ENCODE measurements at regions not wholly inside any gene's neighbourhood (a gene's known extent, or its start where the extent isn't known, plus 50 kb on each side); places are given as distances from the start of the nearest gene placed in this dataset.

DNA sequence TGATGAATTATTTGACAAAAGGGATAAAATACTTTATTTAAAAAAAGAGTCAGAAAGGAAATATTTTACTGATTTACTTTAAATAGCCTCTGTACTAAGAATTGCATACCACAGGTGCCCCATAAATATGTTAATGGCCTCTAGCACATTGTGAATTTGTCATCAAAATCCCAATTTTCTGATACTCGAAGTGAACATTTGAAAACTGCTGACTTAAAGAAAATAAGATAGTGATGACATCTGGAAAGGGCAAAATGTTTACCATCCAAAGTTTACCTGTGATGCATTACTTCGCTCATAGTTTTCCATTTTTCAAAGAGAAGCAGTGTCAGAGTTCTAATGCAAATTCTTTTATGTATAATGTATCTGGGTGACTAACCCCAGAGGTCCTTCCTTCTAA lies 455.4 kb downstream of the KLF5 start:
- Histone ChIP-seq H3K27me3 (ENCODE audit: insufficient read depth, insufficient read length) (no peaks in the 10 kb centered on the region), H3K9me3 (ENCODE audit: insufficient read depth, low read length) (no peaks in the 10 kb centered on the region), H3K4me1 (ENCODE audit: insufficient read depth, insufficient read length) (no peaks in the 10 kb centered on the region), H3K9ac (ENCODE audit: insufficient read length, low read depth) (no peak overlapping the region), H3K36me3 (ENCODE audit: insufficient read depth, insufficient read length, low read length) (no peaks in the 10 kb centered on the region), H3K4me3 (ENCODE audit: insufficient read length, low read depth) (no peak overlapping the region)
- DNase-seq (ENCODE audit: low read depth, low spot score) = no peak
- TF ChIP-seq YY1 (IDR thresholded peaks at IDR 0.05; ENCODE audit: insufficient read depth, insufficient read length) = no peak
- no peak for TF ChIP-seq ZNF274 (IDR thresholded peaks at IDR 0.05; ENCODE audit: low read depth, low read length)
- TF ChIP-seq SUZ12 (IDR thresholded peaks at IDR 0.05; ENCODE audit: extremely low read depth, insufficient read depth, insufficient read length) = no peak

DNA sequence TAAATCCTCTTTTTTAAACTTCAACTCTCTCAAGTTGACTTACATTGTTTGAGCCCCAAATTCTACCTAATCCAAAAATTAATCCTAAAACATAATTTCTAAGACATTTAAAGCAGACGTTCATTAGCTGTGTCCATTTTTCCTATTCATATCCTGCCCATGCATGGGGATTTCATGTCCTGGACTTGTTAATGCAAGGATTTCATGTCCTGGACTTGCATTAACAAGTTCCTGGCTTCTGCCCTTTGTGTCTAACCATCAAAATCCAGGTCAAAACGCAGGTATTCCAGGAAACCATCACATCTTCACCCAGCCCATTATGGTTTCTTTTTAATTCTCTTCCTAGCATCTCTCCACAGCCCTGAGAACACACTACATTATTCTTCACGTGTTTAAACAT lies 454.9 kb downstream of the KLF5 start:
- H3K27me3 ChIP-seq (ENCODE audit: insufficient read depth, insufficient read length) = no peaks in the 10 kb centered on the region

DNA sequence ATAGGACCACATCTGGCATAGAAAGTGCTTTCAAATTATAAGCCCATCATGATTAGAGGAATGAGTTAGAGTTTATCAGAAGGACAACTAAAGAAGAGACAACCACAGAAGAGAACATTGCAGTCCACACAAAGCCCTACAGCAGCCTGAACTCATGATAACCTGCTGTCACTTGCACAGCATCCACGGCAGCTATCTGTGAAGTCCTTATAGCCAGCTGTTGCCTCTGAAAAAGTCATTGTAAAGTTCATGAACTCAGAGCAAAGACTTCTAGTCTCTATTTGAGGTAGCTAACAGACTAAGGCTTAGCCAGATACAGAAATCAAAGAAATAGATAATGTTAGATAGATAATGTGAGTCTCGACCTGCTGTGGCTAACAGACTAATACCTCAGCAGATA lies 450.0 kb downstream of the KLF5 start:
- no peaks in the 10 kb centered on the region for H3K36me3 ChIP-seq (ENCODE audit: insufficient read depth, insufficient read length, low read length)
- no peak overlapping the region for H3K9ac ChIP-seq (ENCODE audit: insufficient read length, low read depth)
- no peaks in the 10 kb centered on the region for H3K27me3 ChIP-seq (ENCODE audit: insufficient read depth, insufficient read length)
- TF ChIP-seq SUZ12 (IDR thresholded peaks at IDR 0.05; ENCODE audit: extremely low read depth, insufficient read depth, insufficient read length) = no peak
- TF ChIP-seq YY1 (IDR thresholded peaks at IDR 0.05; ENCODE audit: insufficient read depth, insufficient read length) = no peak
- no peak for TF ChIP-seq ZNF274 (IDR thresholded peaks at IDR 0.05; ENCODE audit: low read depth, low read length)
- no peak overlapping the region for H3K4me3 ChIP-seq (ENCODE audit: insufficient read length, low read depth)
- no peaks in the 10 kb centered on the region for H3K4me1 ChIP-seq (ENCODE audit: insufficient read depth, insufficient read length)
- DNase-seq (ENCODE audit: low read depth, low spot score) = no peak
- H3K9me3 ChIP-seq (ENCODE audit: insufficient read depth, low read length) = no peaks in the 10 kb centered on the region

More for the DNA sequence above, 454.9 kb downstream of the KLF5 start:
- no peak for DNase-seq (ENCODE audit: low read depth, low spot score)
- no peaks in the 10 kb centered on the region for H3K9me3 ChIP-seq (ENCODE audit: insufficient read depth, low read length)
- TF ChIP-seq YY1 (IDR thresholded peaks at IDR 0.05; ENCODE audit: insufficient read depth, insufficient read length) (no peak), SUZ12 (IDR thresholded peaks at IDR 0.05; ENCODE audit: extremely low read depth, insufficient read depth, insufficient read length) (no peak), ZNF274 (IDR thresholded peaks at IDR 0.05; ENCODE audit: low read depth, low read length) (no peak)
- no peaks in the 10 kb centered on the region for H3K4me1 ChIP-seq (ENCODE audit: insufficient read depth, insufficient read length)
- H3K36me3 ChIP-seq (ENCODE audit: insufficient read depth, insufficient read length, low read length) = no peaks in the 10 kb centered on the region
- no peak overlapping the region for H3K9ac ChIP-seq (ENCODE audit: insufficient read length, low read depth)
- no peak overlapping the region for H3K4me3 ChIP-seq (ENCODE audit: insufficient read length, low read depth)

DNA sequence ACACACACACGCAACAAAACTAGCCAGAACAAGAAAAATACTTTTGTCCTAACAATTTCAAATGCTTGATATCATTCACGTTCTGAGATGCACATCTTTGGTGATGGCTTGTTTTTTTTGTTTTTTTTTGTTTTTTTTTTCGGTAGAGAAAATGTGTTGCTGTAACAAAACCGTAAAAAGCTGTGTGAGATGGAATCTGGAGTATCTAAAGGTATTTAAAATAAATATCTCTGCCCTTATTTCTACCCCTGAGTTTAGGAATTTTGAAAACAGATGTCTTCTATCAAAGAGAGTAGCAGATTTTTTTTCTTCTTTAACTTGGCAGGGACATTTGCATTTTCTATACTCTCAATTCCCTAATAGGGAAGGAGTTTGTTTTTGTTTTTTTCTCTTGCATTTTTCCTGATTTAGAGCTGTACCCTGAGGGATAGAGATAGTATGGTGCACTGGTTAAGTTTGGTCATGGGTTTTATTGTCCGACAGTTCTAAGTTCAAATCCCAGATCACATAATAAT lies 446.6 kb downstream of the KLF5 start:
- Histone ChIP-seq H3K9ac (ENCODE audit: insufficient read length, low read depth) (no peak overlapping the region), H3K9me3 (ENCODE audit: insufficient read depth, low read length) (no peaks in the 10 kb centered on the region), H3K36me3 (ENCODE audit: insufficient read depth, insufficient read length, low read length) (no peaks in the 10 kb centered on the region), H3K4me1 (ENCODE audit: insufficient read depth, insufficient read length) (no peaks in the 10 kb centered on the region), H3K27me3 (ENCODE audit: insufficient read depth, insufficient read length) (no peaks in the 10 kb centered on the region), H3K4me3 (ENCODE audit: insufficient read length, low read depth) (no peak overlapping the region)
- TF ChIP-seq YY1 (IDR thresholded peaks at IDR 0.05; ENCODE audit: insufficient read depth, insufficient read length) = no peak
- no peak for TF ChIP-seq ZNF274 (IDR thresholded peaks at IDR 0.05; ENCODE audit: low read depth, low read length)
- no peak for TF ChIP-seq SUZ12 (IDR thresholded peaks at IDR 0.05; ENCODE audit: extremely low read depth, insufficient read depth, insufficient read length)
- no peak for DNase-seq (ENCODE audit: low read depth, low spot score)

DNA sequence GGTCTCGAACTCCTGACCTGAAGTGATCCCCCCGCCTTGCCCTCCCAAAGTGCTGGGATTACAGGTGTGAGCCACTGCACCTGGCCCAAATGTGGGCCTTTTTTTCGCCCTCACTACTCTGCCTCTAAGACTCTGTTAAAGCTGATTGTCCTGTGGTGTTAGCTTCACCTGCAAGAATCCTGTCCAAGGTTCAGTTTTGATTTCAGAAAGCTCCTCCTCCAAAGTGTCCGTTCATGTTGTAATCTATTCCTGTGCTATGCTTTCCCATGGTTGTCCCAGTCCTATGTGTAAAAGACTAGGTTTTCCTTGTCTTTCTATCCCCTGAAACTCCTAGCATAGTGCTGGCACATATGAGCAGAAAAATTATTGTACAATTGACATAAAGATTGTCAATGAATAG lies 440.9 kb downstream of the KLF5 start:
- Histone ChIP-seq H3K9me3 (ENCODE audit: insufficient read depth, low read length) (no peaks in the 10 kb centered on the region), H3K9ac (ENCODE audit: insufficient read length, low read depth) (no peak overlapping the region), H3K4me3 (ENCODE audit: insufficient read length, low read depth) (no peak overlapping the region), H3K36me3 (ENCODE audit: insufficient read depth, insufficient read length, low read length) (no peaks in the 10 kb centered on the region), H3K4me1 (ENCODE audit: insufficient read depth, insufficient read length) (no peaks in the 10 kb centered on the region), H3K27me3 (ENCODE audit: insufficient read depth, insufficient read length) (no peaks in the 10 kb centered on the region)
- DNase-seq (ENCODE audit: low read depth, low spot score) = no peak
- TF ChIP-seq ZNF274 (IDR thresholded peaks at IDR 0.05; ENCODE audit: low read depth, low read length) (no peak), YY1 (IDR thresholded peaks at IDR 0.05; ENCODE audit: insufficient read depth, insufficient read length) (no peak), SUZ12 (IDR thresholded peaks at IDR 0.05; ENCODE audit: extremely low read depth, insufficient read depth, insufficient read length) (no peak)

DNA sequence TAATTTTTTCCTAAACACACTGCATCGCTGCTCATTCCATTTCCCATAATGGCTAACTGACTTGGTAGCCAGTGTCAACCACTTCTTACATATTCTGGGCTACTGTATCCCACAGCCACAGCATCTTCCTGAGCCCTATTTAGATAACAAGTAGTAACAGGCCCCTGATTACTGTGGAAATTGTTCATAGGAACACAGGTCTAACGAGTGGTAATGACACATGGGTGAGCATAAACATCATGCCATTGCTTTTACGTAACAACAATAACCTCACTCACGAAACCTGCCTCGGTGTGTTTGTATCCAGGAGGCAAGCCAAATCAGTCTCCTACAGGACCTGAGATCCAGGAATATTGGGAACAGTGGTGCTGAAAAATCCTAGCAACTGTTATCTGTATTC lies 438.6 kb downstream of the KLF5 start:
- Histone ChIP-seq H3K4me1 (ENCODE audit: insufficient read depth, insufficient read length) (no peaks in the 10 kb centered on the region), H3K36me3 (ENCODE audit: insufficient read depth, insufficient read length, low read length) (no peaks in the 10 kb centered on the region), H3K4me3 (ENCODE audit: insufficient read length, low read depth) (no peak overlapping the region), H3K27me3 (ENCODE audit: insufficient read depth, insufficient read length) (no peaks in the 10 kb centered on the region), H3K9me3 (ENCODE audit: insufficient read depth, low read length) (no peaks in the 10 kb centered on the region), H3K9ac (ENCODE audit: insufficient read length, low read depth) (no peak overlapping the region)
- TF ChIP-seq SUZ12 (IDR thresholded peaks at IDR 0.05; ENCODE audit: extremely low read depth, insufficient read depth, insufficient read length) (no peak), ZNF274 (IDR thresholded peaks at IDR 0.05; ENCODE audit: low read depth, low read length) (no peak), YY1 (IDR thresholded peaks at IDR 0.05; ENCODE audit: insufficient read depth, insufficient read length) (no peak)
- no peak for DNase-seq (ENCODE audit: low read depth, low spot score)

DNA sequence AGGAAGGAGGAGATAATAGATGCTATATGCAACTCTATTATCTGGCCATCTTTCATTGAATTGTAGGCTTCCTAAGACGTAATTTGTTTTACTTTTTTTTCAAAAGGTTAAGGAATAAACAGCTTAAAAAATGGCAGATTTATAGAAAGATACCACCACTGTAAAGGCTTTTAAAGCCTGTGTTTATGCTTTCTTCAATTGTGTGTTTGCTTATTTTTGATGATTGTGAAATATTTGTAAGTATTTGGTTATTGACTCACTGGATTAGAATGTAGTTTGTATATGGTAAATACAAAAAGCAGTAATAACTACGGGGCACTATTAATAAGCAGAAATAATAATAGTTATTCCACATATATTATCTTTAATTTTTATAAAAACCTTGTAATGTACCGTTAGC lies 437.9 kb downstream of the KLF5 start:
- Histone ChIP-seq H3K9ac (ENCODE audit: insufficient read length, low read depth) (no peak overlapping the region), H3K36me3 (ENCODE audit: insufficient read depth, insufficient read length, low read length) (no peaks in the 10 kb centered on the region), H3K4me3 (ENCODE audit: insufficient read length, low read depth) (no peak overlapping the region), H3K4me1 (ENCODE audit: insufficient read depth, insufficient read length) (no peaks in the 10 kb centered on the region), H3K9me3 (ENCODE audit: insufficient read depth, low read length) (no peaks in the 10 kb centered on the region), H3K27me3 (ENCODE audit: insufficient read depth, insufficient read length) (no peaks in the 10 kb centered on the region)
- DNase-seq (ENCODE audit: low read depth, low spot score) = no peak
- no peak for TF ChIP-seq SUZ12 (IDR thresholded peaks at IDR 0.05; ENCODE audit: extremely low read depth, insufficient read depth, insufficient read length)
- TF ChIP-seq YY1 (IDR thresholded peaks at IDR 0.05; ENCODE audit: insufficient read depth, insufficient read length) = no peak
- no peak for TF ChIP-seq ZNF274 (IDR thresholded peaks at IDR 0.05; ENCODE audit: low read depth, low read length)
